ENCODE measurements at regions not wholly inside any gene's neighbourhood (a gene's known extent, or its start where the extent isn't known, plus 50 kb on each side); places are given as distances from the start of the nearest gene placed in this dataset.

- H3K4me3 ChIP-seq (ENCODE audit: insufficient read depth, low read length, poor library complexity, severe bottlenecking): no peak overlapping the region
- no peak overlapping the region for H3K4me2 ChIP-seq (ENCODE audit: low read depth, low read length, poor library complexity, severe bottlenecking)
- no peaks in the 10 kb centered on the region for H3K27me3 ChIP-seq (ENCODE audit: low read length)
- no peaks in the 10 kb centered on the region for H3F3A ChIP-seq (ENCODE audit: insufficient read depth)
- H3K9me2 ChIP-seq (replicated peaks; ENCODE audit: insufficient read depth, low read length): no peaks in the 10 kb centered on the region
- no peaks in the 10 kb centered on the region for H4K20me1 ChIP-seq (ENCODE audit: low read depth, low read length)
- TF ChIP-seq CTCF (IDR thresholded peaks at IDR 0.05; ENCODE audit: insufficient read depth, low read length, poor library complexity, severe bottlenecking): no peak
- no peak for TF ChIP-seq EZH2phosphoT487 (conservative IDR thresholded peaks at IDR 0.05; ENCODE audit: low read length)
- no peak overlapping the region for H2AFZ ChIP-seq (ENCODE audit: low read depth, low read length, severe bottlenecking)
- no peak overlapping the region for H3K27ac ChIP-seq (ENCODE audit: low read depth, low read length)
- H3K9ac ChIP-seq (ENCODE audit: low read length): no peak overlapping the region
- H3K36me3 ChIP-seq (ENCODE audit: low read length): no peaks in the 10 kb centered on the region
- no peaks in the 10 kb centered on the region for H3K9me3 ChIP-seq (ENCODE audit: insufficient read depth, low read length)
- no peaks in the 10 kb centered on the region for H3K79me2 ChIP-seq (ENCODE audit: insufficient read depth, low read length)
These were observed 86.8 kb upstream of the TFPI start for GRCh38 chr2:187640926-187641510.

GRCh38 chr2:187642498-187642897 lies 88.3 kb upstream of the TFPI start:
- Histone ChIP-seq H4K20me1 (ENCODE audit: low read depth, low read length) (no peaks in the 10 kb centered on the region), H3K4me2 (ENCODE audit: low read depth, low read length, poor library complexity, severe bottlenecking) (no peak overlapping the region), H3K4me3 (ENCODE audit: insufficient read depth, low read length, poor library complexity, severe bottlenecking) (no peak overlapping the region), H3K27me3 (ENCODE audit: low read length) (no peaks in the 10 kb centered on the region), H3K9me2 (replicated peaks; ENCODE audit: insufficient read depth, low read length) (no peaks in the 10 kb centered on the region), H3K9ac (ENCODE audit: low read length) (no peak overlapping the region), H3K27ac (ENCODE audit: low read depth, low read length) (no peak overlapping the region), H2AFZ (ENCODE audit: low read depth, low read length, severe bottlenecking) (no peak overlapping the region), H3K36me3 (ENCODE audit: low read length) (no peaks in the 10 kb centered on the region), H3K79me2 (ENCODE audit: insufficient read depth, low read length) (no peaks in the 10 kb centered on the region), H3F3A (ENCODE audit: insufficient read depth) (no peaks in the 10 kb centered on the region), H3K9me3 (ENCODE audit: insufficient read depth, low read length) (no peaks in the 10 kb centered on the region)
- TF ChIP-seq EZH2phosphoT487 (conservative IDR thresholded peaks at IDR 0.05; ENCODE audit: low read length): no peak
- no peak for TF ChIP-seq CTCF (IDR thresholded peaks at IDR 0.05; ENCODE audit: insufficient read depth, low read length, poor library complexity, severe bottlenecking)

- no peak for TF ChIP-seq EZH2phosphoT487 (conservative IDR thresholded peaks at IDR 0.05; ENCODE audit: low read length)
- Histone ChIP-seq H3K9me3 (ENCODE audit: insufficient read depth, low read length) (no peaks in the 10 kb centered on the region), H3K36me3 (ENCODE audit: low read length) (no peaks in the 10 kb centered on the region), H3K9me2 (replicated peaks; ENCODE audit: insufficient read depth, low read length) (no peaks in the 10 kb centered on the region), H2AFZ (ENCODE audit: low read depth, low read length, severe bottlenecking) (no peak overlapping the region), H3K9ac (ENCODE audit: low read length) (no peak overlapping the region), H3F3A (ENCODE audit: insufficient read depth) (no peaks in the 10 kb centered on the region), H4K20me1 (ENCODE audit: low read depth, low read length) (no peaks in the 10 kb centered on the region), H3K4me2 (ENCODE audit: low read depth, low read length, poor library complexity, severe bottlenecking) (no peak overlapping the region), H3K4me3 (ENCODE audit: insufficient read depth, low read length, poor library complexity, severe bottlenecking) (no peak overlapping the region), H3K79me2 (ENCODE audit: insufficient read depth, low read length) (no peaks in the 10 kb centered on the region), H3K27ac (ENCODE audit: low read depth, low read length) (no peak overlapping the region), H3K27me3 (ENCODE audit: low read length) (no peaks in the 10 kb centered on the region)
These were observed 90.3 kb upstream of the TFPI start for GRCh38 chr2:187644486-187644885.

GRCh38 chr2:187644981-187645380 lies 90.7 kb upstream of the TFPI start:
- H2AFZ ChIP-seq (ENCODE audit: low read depth, low read length, severe bottlenecking): no peak overlapping the region
- TF ChIP-seq EZH2phosphoT487 (conservative IDR thresholded peaks at IDR 0.05; ENCODE audit: low read length): no peak
- no peak for TF ChIP-seq CTCF (IDR thresholded peaks at IDR 0.05; ENCODE audit: insufficient read depth, low read length, poor library complexity, severe bottlenecking)
- no peaks in the 10 kb centered on the region for H3K36me3 ChIP-seq (ENCODE audit: low read length)

More at GRCh38 chr2:187644981-187645380, 90.7 kb upstream of the TFPI start:
- H3K27ac ChIP-seq (ENCODE audit: low read depth, low read length): no peak overlapping the region
- H3F3A ChIP-seq (ENCODE audit: insufficient read depth): no peaks in the 10 kb centered on the region
- H4K20me1 ChIP-seq (ENCODE audit: low read depth, low read length): no peaks in the 10 kb centered on the region
- no peak overlapping the region for H3K4me3 ChIP-seq (ENCODE audit: insufficient read depth, low read length, poor library complexity, severe bottlenecking)
- no peaks in the 10 kb centered on the region for H3K79me2 ChIP-seq (ENCODE audit: insufficient read depth, low read length)
- no peaks in the 10 kb centered on the region for H3K9me3 ChIP-seq (ENCODE audit: insufficient read depth, low read length)
- no peaks in the 10 kb centered on the region for H3K27me3 ChIP-seq (ENCODE audit: low read length)
- no peak overlapping the region for H3K4me2 ChIP-seq (ENCODE audit: low read depth, low read length, poor library complexity, severe bottlenecking)
- no peak overlapping the region for H3K9ac ChIP-seq (ENCODE audit: low read length)
- H3K9me2 ChIP-seq (replicated peaks; ENCODE audit: insufficient read depth, low read length): no peaks in the 10 kb centered on the region
